AG09319 (cell line): ENCODE measurements at regions not wholly inside any gene's neighbourhood (a gene's known extent, or its start where the extent isn't known, plus 50 kb on each side); places are given as distances from the start of the nearest gene placed in this dataset.

Source experiments
- DNase-seq: peaks from one replicate; pipeline ENCODE4 v3.0.0-alpha.2; 2010; ENCODE audit warnings: low read depth; ENCODE audit errors: extremely low read depth
- CTCF ChIP-seq: IDR thresholded peaks from 2 replicates; pipeline ENCODE4 v1.5.1; 2011; ENCODE audit warnings: low read depth, mild to moderate bottlenecking, inconsistent platforms, low read length, moderate library complexity

- DNase-seq = no peak
- TF ChIP-seq CTCF = no peak
Observed at GRCh38 chr3:25074149-25074548, 353.9 kb upstream of the RARB start.

- no peak for DNase-seq
- no peak for TF ChIP-seq CTCF
Observed at GRCh38 chr3:25080461-25080860, 347.6 kb upstream of the RARB start.

- no peak for TF ChIP-seq CTCF
- no peak for DNase-seq
Observed at GRCh38 chr3:25084016-25084415, 344.0 kb upstream of the RARB start.

- no peak for DNase-seq
- TF ChIP-seq CTCF = no peak
Observed at GRCh38 chr3:25086721-25087120, 341.3 kb upstream of the RARB start.

GRCh38 chr3:25088284-25088683 lies 339.8 kb upstream of the RARB start:
- DNase-seq = no peak
- TF ChIP-seq CTCF = no peak

GRCh38 chr3:25090698-25091453 lies 337.2 kb upstream of the RARB start:
- DNase-seq = no peak
- no peak for TF ChIP-seq CTCF

- TF ChIP-seq CTCF = no peak
- no peak for DNase-seq
Observed at GRCh38 chr3:25091934-25092333, 336.1 kb upstream of the RARB start.
